IPS-NIHi7 (cell line): ENCODE measurements at regions not wholly inside any gene's neighbourhood (a gene's known extent, or its start where the extent isn't known, plus 50 kb on each side); places are given as distances from the start of the nearest gene placed in this dataset.
"Not testable (repeated sequence)": the region's sequence is repeated elsewhere in the genome, so short reads cannot be mapped to it uniquely, and the experiment has no call there.

Experiments
- DNase-seq: peaks from one replicate; pipeline ENCODE4 v3.0.0; 2012; ENCODE audit warnings: mixed read lengths; ENCODE audit errors: extremely low spot score

GRCh38 chr3:153903430-153903829 is 217.8 kb upstream of the ARHGEF26 start:
- DNase-seq, result peak; percentile 30

GRCh38 chr3:153906366-153906765 is 214.8 kb upstream of the ARHGEF26 start:
- DNase-seq, result no peak

- DNase-seq, result no peak
These were observed 210.8 kb upstream of the ARHGEF26 start for GRCh38 chr3:153910387-153910786.

- DNase-seq, result no peak
These were observed 210.1 kb upstream of the ARHGEF26 start for GRCh38 chr3:153911116-153911515.

GRCh38 chr3:153919773-153920172 is 201.4 kb upstream of the ARHGEF26 start:
- no peak for DNase-seq

- no peak for DNase-seq
These were observed 199.4 kb upstream of the ARHGEF26 start for GRCh38 chr3:153921826-153922225.

- no peak for DNase-seq
These were observed 195.2 kb upstream of the ARHGEF26 start for GRCh38 chr3:153925841-153926514.

GRCh38 chr3:153927107-153927506 is 194.1 kb upstream of the ARHGEF26 start:
- DNase-seq, result peak; percentile 16

- no peak for DNase-seq
These were observed 192.3 kb upstream of the ARHGEF26 start for GRCh38 chr3:153928851-153929250.

- DNase-seq, result not testable (repeated sequence)
These were observed 187.7 kb upstream of the ARHGEF26 start for GRCh38 chr3:153933481-153933880.

- DNase-seq, result no peak
These were observed 177.1 kb upstream of the ARHGEF26 start for GRCh38 chr3:153944084-153944483.

GRCh38 chr3:153951276-153951675 is 169.9 kb upstream of the ARHGEF26 start:
- DNase-seq, result no peak

- no peak for DNase-seq
These were observed 169.1 kb upstream of the ARHGEF26 start for GRCh38 chr3:153952091-153952490.

- no peak for DNase-seq
These were observed 164.6 kb upstream of the ARHGEF26 start for GRCh38 chr3:153956613-153957012.

GRCh38 chr3:153957421-153957820 is 163.8 kb upstream of the ARHGEF26 start:
- DNase-seq, result no peak

GRCh38 chr3:153958635-153959595 is 162.3 kb upstream of the ARHGEF26 start:
- DNase-seq, result no peak

- DNase-seq, result no peak
These were observed 160.6 kb upstream of the ARHGEF26 start for GRCh38 chr3:153960458-153961074.

- peak; percentile 25 for DNase-seq
These were observed 159.7 kb upstream of the ARHGEF26 start for GRCh38 chr3:153961494-153961893.

- DNase-seq, result no peak
These were observed 158.2 kb upstream of the ARHGEF26 start for GRCh38 chr3:153963012-153963411.

GRCh38 chr3:153967260-153967659 is 153.9 kb upstream of the ARHGEF26 start:
- DNase-seq, result no peak

GRCh38 chr3:153970047-153970446 is 151.1 kb upstream of the ARHGEF26 start:
- DNase-seq, result no peak

GRCh38 chr3:153970741-153971347 is 150.3 kb upstream of the ARHGEF26 start:
- no peak for DNase-seq
